GM12878 (cell line): ENCODE measurements at regions not wholly inside any gene's neighbourhood (a gene's known extent, or its start where the extent isn't known, plus 50 kb on each side); places are given as distances from the start of the nearest gene placed in this dataset.

ENCODE experiments used
- BCL11A ChIP-seq: IDR thresholded peaks from 2 replicates; pipeline ENCODE4 v1.6.1; 2011; ENCODE audit warnings: low read depth, low read length
- CHD4 ChIP-seq: fragments of 200-600 bp; sonication (generic); IDR thresholded peaks from 2 replicates; pipeline ENCODE4 v1.6.1; 2016; ENCODE audit warnings: mild to moderate bottlenecking
- CREM ChIP-seq: IDR thresholded peaks from 2 replicates; pipeline ENCODE4 v1.6.1; 2014; ENCODE audit warnings: antibody characterized with exemption, low read depth
- E4F1 ChIP-seq: fragments of 450-650 bp; IDR thresholded peaks from 2 replicates; pipeline ENCODE4 v1.6.1; 2018; ENCODE audit warnings: borderline replicate concordance, mild to moderate bottlenecking; ENCODE audit not compliant: partially characterized antibody
- EP300 ChIP-seq, 2 experiments: fragments of 150-350 bp in 1 of 2; IDR thresholded peaks; 2 replicates each; pipeline ENCODE4 v1.6.1; 2011 to 2012; ENCODE audit warnings: low read depth in 2 of 2, low read length in 2 of 2, borderline replicate concordance in 1 of 2, improper control_type of control experiment in 1 of 2, inconsistent platforms in 1 of 2; ENCODE audit not compliant: control insufficient read depth in 1 of 2
- ETV6 ChIP-seq, 2 experiments: fragments of 450-650 bp in 1 of 2; IDR thresholded peaks in 1 of 2; conservative IDR thresholded peaks in 1 of 2; 2 replicates each; pipeline ENCODE4 v1.6.1; 2014; ENCODE audit warnings: antibody characterized with exemption in 1 of 2, borderline replicate concordance in 1 of 2, low read depth in 1 of 2, mild to moderate bottlenecking in 1 of 2, moderate library complexity in 1 of 2
- FOXM1 ChIP-seq: IDR thresholded peaks from 2 replicates; pipeline ENCODE4 v1.6.1; 2012; ENCODE audit warnings: low read depth, mild to moderate bottlenecking, inconsistent platforms, low read length, moderate library complexity
- HDAC6 ChIP-seq: fragments of 200-600 bp; sonication (generic); IDR thresholded peaks from one replicate; pipeline ENCODE4 v1.8.0; 2017; ENCODE audit warnings: antibody characterized with exemption; ENCODE audit not compliant: unreplicated experiment
- KAT2A ChIP-seq: conservative IDR thresholded peaks from 2 replicates; pipeline ENCODE4 v1.6.1; 2011; ENCODE audit warnings: low read depth, low read length; ENCODE audit not compliant: control insufficient read depth
- MAX ChIP-seq: IDR thresholded peaks from 2 replicates; pipeline ENCODE4 v1.6.1; 2012; ENCODE audit warnings: low read depth, low read length, improper control_type of control experiment
- MTA2 ChIP-seq: fragments of 450-650 bp; IDR thresholded peaks from 2 replicates; pipeline ENCODE4 v1.6.1; 2016; ENCODE audit warnings: low read depth, mild to moderate bottlenecking, moderate library complexity
- MXI1 ChIP-seq: fragments of 150-350 bp; IDR thresholded peaks from 2 replicates; pipeline ENCODE4 v1.6.1; 2011; ENCODE audit warnings: low read depth, mild to moderate bottlenecking, inconsistent platforms, low read length, improper control_type of control experiment
- NBN ChIP-seq: fragments of 450-650 bp; IDR thresholded peaks from 2 replicates; pipeline ENCODE4 v1.6.1; 2016
- NFXL1 ChIP-seq: fragments of 450-650 bp; IDR thresholded peaks from 2 replicates; pipeline ENCODE4 v1.6.1; 2017; ENCODE audit warnings: antibody characterized with exemption, mild to moderate bottlenecking, borderline replicate concordance
- NR2F1 ChIP-seq: fragments of 450-650 bp; conservative IDR thresholded peaks from 2 replicates; pipeline ENCODE4 v1.6.1; 2017; ENCODE audit warnings: mild to moderate bottlenecking
- NRF1 ChIP-seq: conservative IDR thresholded peaks from 2 replicates; pipeline ENCODE4 v1.6.1; 2011; ENCODE audit warnings: mild to moderate bottlenecking, low read depth, low read length, improper control_type of control experiment
- PKNOX1 ChIP-seq: fragments of 450-650 bp; IDR thresholded peaks from 2 replicates; pipeline ENCODE4 v1.6.1; 2016; ENCODE audit warnings: mild to moderate bottlenecking
- RELA ChIP-seq: fragments of 450-650 bp; IDR thresholded peaks from 2 replicates; pipeline ENCODE4 v1.8.0; 2014; ENCODE audit warnings: borderline replicate concordance; ENCODE audit not compliant: partially characterized antibody
- RUNX3 ChIP-seq: IDR thresholded peaks from 2 replicates; pipeline ENCODE4 v1.6.1; 2012; ENCODE audit warnings: low read length, inconsistent platforms
- SIX5 ChIP-seq: IDR thresholded peaks from 2 replicates; pipeline ENCODE4 v1.6.1; 2011; ENCODE audit warnings: mild to moderate bottlenecking, low read depth, low read length, moderate library complexity; ENCODE audit not compliant: severe bottlenecking
- SMAD1 ChIP-seq: fragments of 450-650 bp; IDR thresholded peaks from 2 replicates; pipeline ENCODE4 v1.6.1; 2018; ENCODE audit warnings: mild to moderate bottlenecking, low read depth; ENCODE audit not compliant: partially characterized antibody
- SUZ12 ChIP-seq: fragments of 200-600 bp; sonication (generic); IDR thresholded peaks from one replicate; pipeline ENCODE4 v1.6.1; 2018; ENCODE audit warnings: antibody characterized with exemption, mild to moderate bottlenecking; ENCODE audit not compliant: unreplicated experiment
- TBL1XR1 ChIP-seq: IDR thresholded peaks from 2 replicates; pipeline ENCODE4 v1.6.1; 2012; ENCODE audit warnings: low read depth, low read length, improper control_type of control experiment
- USF2 ChIP-seq: IDR thresholded peaks from 2 replicates; pipeline ENCODE4 v1.6.1; 2011; ENCODE audit warnings: low read depth, low read length, improper control_type of control experiment, borderline replicate concordance
- YBX1 ChIP-seq: fragments of 450-650 bp; IDR thresholded peaks from 2 replicates; pipeline ENCODE4 v1.6.1; 2016; ENCODE audit warnings: antibody characterized with exemption
- ZNF217 ChIP-seq: fragments of 450-650 bp; IDR thresholded peaks from 2 replicates; pipeline ENCODE4 v1.6.1; 2017; ENCODE audit warnings: antibody characterized with exemption, mild to moderate bottlenecking
- ZNF24 ChIP-seq: fragments of 450-650 bp; IDR thresholded peaks from 2 replicates; pipeline ENCODE4 v1.6.1; 2017; ENCODE audit warnings: antibody characterized with exemption, mild to moderate bottlenecking
- ZNF274 ChIP-seq: IDR thresholded peaks from one replicate; pipeline ENCODE4 v1.8.0; 2011; ENCODE audit not compliant: insufficient read length, insufficient read depth

DNA sequence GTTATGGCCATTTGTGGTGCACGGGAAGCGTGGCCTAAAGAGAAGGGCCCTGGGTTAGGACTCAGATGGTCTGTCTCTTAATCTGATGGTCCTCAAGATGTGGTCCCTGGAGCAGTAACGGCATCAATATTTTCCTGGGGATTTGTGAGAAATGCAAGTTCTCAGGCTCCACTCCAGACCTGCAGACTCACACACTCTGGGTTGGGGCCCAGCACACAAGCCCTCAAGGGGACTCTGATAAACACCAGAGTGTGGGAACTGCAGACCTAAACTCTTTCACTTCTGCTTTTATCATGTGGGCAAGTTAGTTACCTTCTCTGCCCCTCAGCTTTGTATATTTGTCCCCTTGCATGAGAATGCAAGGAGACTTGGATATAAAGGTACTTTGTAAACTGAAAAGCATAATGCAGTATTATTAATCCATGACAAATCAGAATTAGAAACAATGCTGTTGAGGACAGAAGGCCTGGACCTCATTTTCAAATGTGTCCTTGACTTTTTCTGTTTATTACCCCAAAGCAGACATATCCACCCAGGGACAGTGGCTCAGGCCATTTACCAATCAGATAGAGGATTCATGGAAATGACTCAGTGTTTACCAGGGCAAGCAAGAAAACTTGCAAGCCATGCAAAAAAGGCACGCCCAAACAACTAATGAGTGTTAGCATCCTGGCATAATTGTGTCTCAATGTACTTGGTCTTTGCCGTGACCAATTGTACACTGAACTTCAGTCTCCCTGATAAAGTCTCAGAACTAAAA is 157.0 kb downstream of the ASCL1 start (continued):
- TF ChIP-seq ETV6 (conservative IDR thresholded peaks at IDR 0.05 in 1 of 2, IDR thresholded peaks at IDR 0.05 in 1 of 2; ENCODE audit: borderline replicate concordance in 1 of 2, low read depth in 1 of 2): peak in 1 of 2 experiments; percentile 65; a peak in 1 of 4 replicates
- no peak for TF ChIP-seq SUZ12
- TF ChIP-seq ZNF217: peak; percentile 96
- peak; percentile 88 for TF ChIP-seq MTA2
- TF ChIP-seq RELA: peak; percentile 47
- TF ChIP-seq ZNF24: peak; percentile 48
- no peak for TF ChIP-seq ZNF274
- peak; percentile 73; the same call in 1 of the 2 replicates for TF ChIP-seq CREM
- TF ChIP-seq TBL1XR1: peak; percentile 82
- no peak for TF ChIP-seq MXI1
- peak; percentile 92; the same call in 1 of the 2 replicates for TF ChIP-seq CHD4
- TF ChIP-seq SIX5: no peak
- peak; percentile 6; the same call in 1 of the 2 replicates for TF ChIP-seq PKNOX1
- TF ChIP-seq RUNX3: peak; percentile 90
- TF ChIP-seq NFXL1: no peak
- peak; percentile 95 for TF ChIP-seq BCL11A
- TF ChIP-seq YBX1: peak; percentile 94; the same call in 1 of the 2 replicates
- peak; percentile 73 to 94; a peak in 3 of 4 replicates for TF ChIP-seq EP300 (IDR thresholded peaks at IDR 0.05; ENCODE audit: borderline replicate concordance in 1 of 2, control insufficient read depth in 1 of 2, low read depth in 2 of 2, low read length in 2 of 2)
- peak; percentile 91 for TF ChIP-seq NBN
- TF ChIP-seq NR2F1: peak; percentile 71
- TF ChIP-seq FOXM1: peak; percentile 91; the same call in 1 of the 2 replicates
- no peak; the same call in 1 of the 2 replicates for TF ChIP-seq USF2
- TF ChIP-seq NRF1: no peak
- TF ChIP-seq SMAD1: peak; percentile 96
- TF ChIP-seq KAT2A: no peak
- no peak for TF ChIP-seq HDAC6
- TF ChIP-seq MAX: no peak; the same call in 1 of the 2 replicates
- TF ChIP-seq E4F1: no peak
